ENCODE measurements at regions not wholly inside any gene's neighbourhood (a gene's known extent, or its start where the extent isn't known, plus 50 kb on each side); places are given as distances from the start of the nearest gene placed in this dataset.

- Histone ChIP-seq H3K4me3 (ENCODE audit: low read length) (no peak overlapping the region), H3K36me3 (ENCODE audit: control insufficient read depth, insufficient read depth, low read length) (no peaks in the 10 kb centered on the region), H3K27me3 (ENCODE audit: control insufficient read depth, insufficient read depth, low read length) (no peaks in the 10 kb centered on the region), H3K9me3 (ENCODE audit: control insufficient read depth, insufficient read depth, low read length) (no peaks in the 10 kb centered on the region), H3K4me1 (ENCODE audit: control insufficient read depth, insufficient read depth, low read length) (no peaks in the 10 kb centered on the region), H3K27ac (ENCODE audit: low read length) (no peak overlapping the region)
- no CpG with 5 or more reads among the region's 1 CpG for WGBS (ENCODE audit: insufficient coverage, insufficient read length)
- DNase-seq (ENCODE audit: low read depth, low spot score): no peak
Measured at GRCh38 chr13:72261732-72262131, 394.7 kb upstream of the DACH1 start.

GRCh38 chr13:72259528-72259927 lies 392.5 kb upstream of the DACH1 start:
- WGBS (ENCODE audit: insufficient coverage, insufficient read length): no CpG with 5 or more reads among the region's 3 CpGs

DNA sequence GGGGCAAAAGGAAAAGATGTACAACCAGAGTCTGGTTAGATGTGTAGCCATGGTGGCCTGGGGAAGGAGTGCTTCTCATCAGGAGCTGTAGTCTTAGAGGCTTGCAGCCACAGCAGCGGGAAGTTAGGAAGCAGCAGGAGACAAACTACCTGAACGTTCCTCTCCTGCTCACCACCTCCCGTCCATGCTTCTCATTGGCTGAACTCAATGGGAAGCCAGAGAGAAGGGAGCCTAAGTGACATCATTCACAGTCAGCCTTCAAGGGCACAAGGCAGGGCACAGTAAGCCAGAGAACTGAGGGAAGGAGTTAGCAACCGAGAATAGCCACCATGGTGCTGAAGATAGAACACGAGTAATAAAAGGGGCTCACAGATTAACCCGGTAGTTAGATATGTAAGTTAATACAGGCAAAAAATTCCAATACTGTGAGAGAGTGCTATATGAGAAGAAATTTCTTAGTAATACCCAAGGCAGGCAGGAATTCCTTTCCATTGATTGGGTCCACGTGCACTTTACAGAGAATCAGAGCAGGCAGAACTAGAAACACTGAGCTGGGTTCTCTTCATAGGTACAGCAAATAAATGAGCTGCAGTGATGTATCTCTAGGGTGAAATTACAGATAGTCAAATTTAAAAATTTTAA lies 391.5 kb upstream of the DACH1 start:
- Histone ChIP-seq H3K27me3 (ENCODE audit: control insufficient read depth, insufficient read depth, low read length) (no peaks in the 10 kb centered on the region), H3K36me3 (ENCODE audit: control insufficient read depth, insufficient read depth, low read length) (no peaks in the 10 kb centered on the region), H3K4me3 (ENCODE audit: low read length) (no peak overlapping the region), H3K9me3 (ENCODE audit: control insufficient read depth, insufficient read depth, low read length) (no peaks in the 10 kb centered on the region), H3K4me1 (ENCODE audit: control insufficient read depth, insufficient read depth, low read length) (0 out of 2 replicates have a peak, but pooled peaks cover 1% of the 10 kb centered on the region), H3K27ac (ENCODE audit: low read length) (no peak overlapping the region)
- DNase-seq (ENCODE audit: low read depth, low spot score): peak; percentile 22
- WGBS (ENCODE audit: insufficient coverage, insufficient read length): no CpG with 5 or more reads among the region's 7 CpGs

More at GRCh38 chr13:72259528-72259927, 392.5 kb upstream of the DACH1 start:
- H3K36me3 ChIP-seq (ENCODE audit: control insufficient read depth, insufficient read depth, low read length): no peaks in the 10 kb centered on the region
- 0 out of 2 replicates have a peak, but pooled peaks cover 1% of the 10 kb centered on the region for H3K4me1 ChIP-seq (ENCODE audit: control insufficient read depth, insufficient read depth, low read length)
- no peak overlapping the region for H3K4me3 ChIP-seq (ENCODE audit: low read length)
- H3K27me3 ChIP-seq (ENCODE audit: control insufficient read depth, insufficient read depth, low read length): no peaks in the 10 kb centered on the region
- H3K27ac ChIP-seq (ENCODE audit: low read length): no peak overlapping the region
- no peak for DNase-seq (ENCODE audit: low read depth, low spot score)
- no peaks in the 10 kb centered on the region for H3K9me3 ChIP-seq (ENCODE audit: control insufficient read depth, insufficient read depth, low read length)

- no peaks in the 10 kb centered on the region for H3K36me3 ChIP-seq (ENCODE audit: control insufficient read depth, insufficient read depth, low read length)
- H3K27ac ChIP-seq (ENCODE audit: low read length): no peak overlapping the region
- WGBS (ENCODE audit: insufficient coverage, insufficient read length): no CpG with 5 or more reads among the region's 7 CpGs
- no peaks in the 10 kb centered on the region for H3K27me3 ChIP-seq (ENCODE audit: control insufficient read depth, insufficient read depth, low read length)
- peak; percentile 63 for DNase-seq (ENCODE audit: low read depth, low spot score)
- 0 out of 2 replicates have a peak, but pooled peaks cover 1% of the 10 kb centered on the region for H3K4me1 ChIP-seq (ENCODE audit: control insufficient read depth, insufficient read depth, low read length)
- no peak overlapping the region for H3K4me3 ChIP-seq (ENCODE audit: low read length)
- no peaks in the 10 kb centered on the region for H3K9me3 ChIP-seq (ENCODE audit: control insufficient read depth, insufficient read depth, low read length)
Measured at GRCh38 chr13:72255908-72256307, 388.9 kb upstream of the DACH1 start.

DNA sequence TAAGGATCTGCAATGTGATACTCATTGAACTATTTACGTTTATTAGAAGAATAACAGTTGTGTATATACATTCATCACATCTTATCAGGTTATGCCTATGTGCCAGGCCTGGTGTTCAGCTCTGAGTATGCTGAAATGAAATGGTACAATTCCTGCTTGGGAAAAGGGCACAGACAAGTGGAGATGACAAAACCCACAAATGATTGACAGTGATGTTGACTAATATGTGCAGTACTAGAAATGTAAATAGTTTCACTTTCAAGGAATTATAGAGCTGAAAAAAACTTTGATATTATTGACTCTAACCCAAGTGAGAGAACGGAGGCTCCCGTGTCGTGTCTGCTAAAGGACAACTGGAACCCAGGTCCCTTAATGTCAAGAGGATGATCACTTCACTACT lies 386.8 kb upstream of the DACH1 start:
- Histone ChIP-seq H3K4me1 (ENCODE audit: control insufficient read depth, insufficient read depth, low read length) (0 out of 2 replicates have a peak, but pooled peaks cover 1% of the 10 kb centered on the region), H3K27ac (ENCODE audit: low read length) (no peak overlapping the region), H3K4me3 (ENCODE audit: low read length) (no peak overlapping the region), H3K27me3 (ENCODE audit: control insufficient read depth, insufficient read depth, low read length) (no peaks in the 10 kb centered on the region), H3K9me3 (ENCODE audit: control insufficient read depth, insufficient read depth, low read length) (no peaks in the 10 kb centered on the region), H3K36me3 (ENCODE audit: control insufficient read depth, insufficient read depth, low read length) (no peaks in the 10 kb centered on the region)
- no CpG with 5 or more reads among the region's 4 CpGs for WGBS (ENCODE audit: insufficient coverage, insufficient read length)
- no peak for DNase-seq (ENCODE audit: low read depth, low spot score)

- no peak for DNase-seq (ENCODE audit: low read depth, low spot score)
- Histone ChIP-seq H3K27me3 (ENCODE audit: control insufficient read depth, insufficient read depth, low read length) (no peaks in the 10 kb centered on the region), H3K36me3 (ENCODE audit: control insufficient read depth, insufficient read depth, low read length) (no peaks in the 10 kb centered on the region), H3K27ac (ENCODE audit: low read length) (no peak overlapping the region), H3K9me3 (ENCODE audit: control insufficient read depth, insufficient read depth, low read length) (no peaks in the 10 kb centered on the region), H3K4me1 (ENCODE audit: control insufficient read depth, insufficient read depth, low read length) (no peaks in the 10 kb centered on the region), H3K4me3 (ENCODE audit: low read length) (no peak overlapping the region)
Measured at GRCh38 chr13:72246396-72246795, 379.4 kb upstream of the DACH1 start.

DNA sequence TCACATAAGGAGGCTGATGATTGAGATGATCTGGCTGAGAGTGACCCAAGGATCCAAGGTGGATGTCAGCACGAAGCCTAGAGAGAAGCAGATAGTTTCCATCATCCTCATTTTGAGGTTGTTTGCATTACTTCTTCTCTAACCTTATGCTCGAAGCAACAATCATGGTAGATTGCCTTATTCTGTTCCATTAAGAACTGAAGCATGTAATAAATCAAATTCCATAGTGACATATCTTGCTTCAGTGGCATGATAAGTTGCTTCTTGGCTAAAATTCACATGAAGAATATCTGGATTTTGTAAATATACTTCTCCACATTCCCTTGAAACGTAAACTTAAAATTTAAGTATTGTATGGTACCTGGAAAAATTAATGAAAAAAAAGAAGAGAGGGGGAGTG lies 377.8 kb upstream of the DACH1 start:
- H3K27ac ChIP-seq (ENCODE audit: low read length): no peak overlapping the region
- H3K9me3 ChIP-seq (ENCODE audit: control insufficient read depth, insufficient read depth, low read length): no peaks in the 10 kb centered on the region
- WGBS (ENCODE audit: insufficient coverage, insufficient read length): no CpG with 5 or more reads among the region's 3 CpGs
- no peaks in the 10 kb centered on the region for H3K36me3 ChIP-seq (ENCODE audit: control insufficient read depth, insufficient read depth, low read length)
- H3K27me3 ChIP-seq (ENCODE audit: control insufficient read depth, insufficient read depth, low read length): no peaks in the 10 kb centered on the region
- no peaks in the 10 kb centered on the region for H3K4me1 ChIP-seq (ENCODE audit: control insufficient read depth, insufficient read depth, low read length)
- H3K4me3 ChIP-seq (ENCODE audit: low read length): no peak overlapping the region
- no peak for DNase-seq (ENCODE audit: low read depth, low spot score)

DNA sequence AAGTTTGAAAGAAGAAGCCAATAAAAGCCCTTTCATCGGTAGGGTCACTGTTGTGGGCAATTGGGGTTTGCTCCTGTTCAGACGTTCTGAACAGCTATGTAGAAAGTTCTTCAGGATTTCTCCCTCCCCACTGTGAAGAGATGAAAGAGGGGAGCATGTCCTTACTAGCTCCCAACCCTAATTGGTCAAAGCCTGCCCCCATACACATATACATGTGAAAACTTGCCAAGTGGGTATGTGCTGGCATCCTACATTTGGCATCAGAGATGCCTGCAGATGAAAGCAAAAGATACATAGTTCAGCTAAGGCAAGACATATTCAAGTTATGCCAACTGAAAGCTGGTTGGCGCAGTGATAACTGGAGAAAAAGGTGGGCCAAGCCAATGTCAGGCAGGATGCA lies 363.1 kb upstream of the DACH1 start:
- H3K27ac ChIP-seq (ENCODE audit: low read length): no peak overlapping the region
- no peak for DNase-seq (ENCODE audit: low read depth, low spot score)
- WGBS (ENCODE audit: insufficient coverage, insufficient read length): no CpG with 5 or more reads among the region's 3 CpGs

DNA sequence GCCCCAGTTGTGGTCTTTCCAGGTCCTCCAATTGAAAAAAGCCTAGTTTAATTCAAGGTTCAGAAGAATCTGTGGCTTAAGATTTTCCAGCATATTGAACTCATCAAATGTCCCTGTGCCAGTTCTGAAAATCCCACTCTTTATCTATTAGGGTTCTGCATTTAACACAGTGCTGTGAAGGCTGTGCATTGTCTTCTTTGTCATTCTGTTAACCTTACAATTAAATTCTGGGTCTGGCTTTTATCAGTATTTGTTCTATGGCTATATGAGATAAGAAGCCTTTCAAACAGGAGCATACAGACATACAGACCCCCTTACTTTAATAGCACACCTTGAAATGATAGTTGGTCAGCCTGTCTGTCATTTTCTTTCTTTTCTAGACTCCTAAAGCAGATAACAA lies 362.1 kb upstream of the DACH1 start:
- H3K36me3 ChIP-seq (ENCODE audit: control insufficient read depth, insufficient read depth, low read length): no peaks in the 10 kb centered on the region
- no peaks in the 10 kb centered on the region for H3K4me1 ChIP-seq (ENCODE audit: control insufficient read depth, insufficient read depth, low read length)
- DNase-seq (ENCODE audit: low read depth, low spot score): no peak
- no peaks in the 10 kb centered on the region for H3K9me3 ChIP-seq (ENCODE audit: control insufficient read depth, insufficient read depth, low read length)
- H3K27me3 ChIP-seq (ENCODE audit: control insufficient read depth, insufficient read depth, low read length): no peaks in the 10 kb centered on the region
- H3K27ac ChIP-seq (ENCODE audit: low read length): no peak overlapping the region
- H3K4me3 ChIP-seq (ENCODE audit: low read length): no peak overlapping the region

More for the DNA sequence above, 363.1 kb upstream of the DACH1 start:
- no peaks in the 10 kb centered on the region for H3K9me3 ChIP-seq (ENCODE audit: control insufficient read depth, insufficient read depth, low read length)
- no peak overlapping the region for H3K4me3 ChIP-seq (ENCODE audit: low read length)
- H3K4me1 ChIP-seq (ENCODE audit: control insufficient read depth, insufficient read depth, low read length): no peaks in the 10 kb centered on the region
- no peaks in the 10 kb centered on the region for H3K27me3 ChIP-seq (ENCODE audit: control insufficient read depth, insufficient read depth, low read length)
- H3K36me3 ChIP-seq (ENCODE audit: control insufficient read depth, insufficient read depth, low read length): no peaks in the 10 kb centered on the region

DNA sequence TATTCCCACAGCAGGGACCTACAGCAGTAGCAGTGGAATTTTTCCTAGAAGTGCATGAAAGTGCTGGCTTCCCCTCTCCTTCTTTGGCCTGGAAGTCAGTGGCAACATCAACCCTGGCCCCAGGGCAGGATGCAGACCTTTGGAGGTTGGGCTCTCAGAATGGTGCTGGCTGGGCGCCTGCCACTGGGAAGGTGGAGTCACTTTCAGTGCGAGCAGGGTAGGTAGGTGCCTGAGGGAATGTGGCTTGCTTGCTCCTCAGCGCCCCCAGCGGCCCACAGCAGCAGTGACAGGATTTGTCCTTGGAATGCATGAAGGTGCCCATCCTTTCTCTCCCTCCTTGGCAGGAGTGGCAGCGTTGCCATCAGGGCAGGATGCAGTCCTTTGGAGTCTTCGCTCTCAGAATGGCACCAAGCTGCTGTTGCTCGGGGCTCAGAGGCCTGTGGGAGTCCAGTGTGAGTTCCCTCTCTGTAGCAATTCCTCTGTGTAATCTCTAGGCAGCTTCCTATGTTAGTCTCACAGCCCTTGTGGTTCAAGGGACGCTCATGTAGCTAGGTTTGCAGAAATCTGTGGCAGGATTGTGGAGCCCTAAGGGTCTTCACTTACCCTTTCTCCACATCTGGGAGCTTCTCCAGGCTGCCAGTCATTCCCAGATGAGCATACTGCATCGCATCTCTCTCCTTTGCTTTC lies 354.4 kb upstream of the DACH1 start:
- Histone ChIP-seq H3K36me3 (ENCODE audit: control insufficient read depth, insufficient read depth, low read length) (no peaks in the 10 kb centered on the region), H3K4me1 (ENCODE audit: control insufficient read depth, insufficient read depth, low read length) (no peaks in the 10 kb centered on the region), H3K4me3 (ENCODE audit: low read length) (no peak overlapping the region), H3K27me3 (ENCODE audit: control insufficient read depth, insufficient read depth, low read length) (no peaks in the 10 kb centered on the region), H3K9me3 (ENCODE audit: control insufficient read depth, insufficient read depth, low read length) (no peaks in the 10 kb centered on the region), H3K27ac (ENCODE audit: low read length) (no peak overlapping the region)
- WGBS (ENCODE audit: insufficient coverage, insufficient read length): no CpG with 5 or more reads among the region's 9 CpGs
- DNase-seq (ENCODE audit: low read depth, low spot score): peak; percentile 82

DNA sequence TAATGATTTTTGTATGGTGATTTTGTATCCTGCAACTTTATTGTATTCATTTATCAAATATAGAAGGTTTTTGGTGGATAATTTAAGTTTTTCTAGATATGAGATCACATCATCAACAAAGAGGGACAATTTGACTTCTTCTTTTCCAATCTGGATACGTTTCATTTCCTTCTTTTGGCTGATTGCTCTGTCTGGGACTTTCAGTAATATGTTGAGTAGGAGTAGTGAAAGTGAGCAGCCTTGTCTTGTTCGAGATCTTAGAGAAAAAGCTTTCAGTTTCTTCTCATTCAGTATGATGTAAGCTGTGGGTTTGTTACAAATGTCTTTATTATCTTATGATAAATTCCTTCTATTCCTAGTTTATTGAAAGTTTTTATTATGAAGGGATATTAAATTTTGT lies 352.0 kb upstream of the DACH1 start:
- no CpG with 5 or more reads among the region's 2 CpGs for WGBS (ENCODE audit: insufficient coverage, insufficient read length)
- no peak overlapping the region for H3K4me3 ChIP-seq (ENCODE audit: low read length)
- H3K9me3 ChIP-seq (ENCODE audit: control insufficient read depth, insufficient read depth, low read length): no peaks in the 10 kb centered on the region
- no peaks in the 10 kb centered on the region for H3K4me1 ChIP-seq (ENCODE audit: control insufficient read depth, insufficient read depth, low read length)
- no peak overlapping the region for H3K27ac ChIP-seq (ENCODE audit: low read length)
- no peaks in the 10 kb centered on the region for H3K36me3 ChIP-seq (ENCODE audit: control insufficient read depth, insufficient read depth, low read length)
- H3K27me3 ChIP-seq (ENCODE audit: control insufficient read depth, insufficient read depth, low read length): no peaks in the 10 kb centered on the region
- no peak for DNase-seq (ENCODE audit: low read depth, low spot score)
